MCF 10A (cell line): ENCODE measurements at regions not wholly inside any gene's neighbourhood (a gene's known extent, or its start where the extent isn't known, plus 50 kb on each side); places are given as distances from the start of the nearest gene placed in this dataset.
A peak's percentile ranks its signal among the peaks of the same experiment; 100 is the strongest.

Source experiments
- BruUV-seq: library from RNA; stranded (reverse); fragments of 400-500 nt; replicated peaks from 2 replicates; lab custom pipeline; 2021; lab: Mats Ljungman, UMichigan
- CTCF ChIA-PET: fragments of 300-600 bp; sonication (Branson Sonifier 250); formaldehyde crosslinking; extraction: SDS; loops from one replicate; lab custom pipeline; 2021; ENCODE audit warnings: antibody characterized with exemption, inconsistent platforms; lab: Yijun Ruan, JAX
- POLR2A ChIA-PET: fragments of 300-600, 350-650 bp; sonication (Branson Sonifier 250); formaldehyde crosslinking; extraction: SDS; loops from one replicate; lab custom pipeline; 2020; ENCODE audit warnings: antibody characterized with exemption, inconsistent platforms; lab: Yijun Ruan, JAX
- DNase-seq: peaks from one replicate; pipeline ENCODE4 v3.0.0-alpha.2; 2018; ENCODE audit not compliant: unreplicated experiment
- H3K27ac Mint-ChIP-seq: one replicate; pipeline ENCODE4 v1.8.0; 2022; ENCODE audit warnings: mild to moderate bottlenecking, low read depth, mixed read lengths; ENCODE audit not compliant: unreplicated experiment
- H3K27me3 Mint-ChIP-seq: one replicate; pipeline ENCODE4 v1.8.0; 2022; ENCODE audit warnings: mixed read lengths; ENCODE audit not compliant: insufficient read depth, unreplicated experiment
- H3K36me3 Mint-ChIP-seq: one replicate; pipeline ENCODE4 v1.8.0; 2022; ENCODE audit warnings: mild to moderate bottlenecking, moderate library complexity, mixed read lengths; ENCODE audit not compliant: insufficient read depth, unreplicated experiment
- H3K4me1 Mint-ChIP-seq: one replicate; pipeline ENCODE4 v1.8.0; 2022; ENCODE audit warnings: mixed read lengths; ENCODE audit not compliant: insufficient read depth, unreplicated experiment
- H3K4me3 Mint-ChIP-seq: one replicate; pipeline ENCODE4 v1.8.0; 2022; ENCODE audit warnings: mild to moderate bottlenecking, moderate library complexity, mixed read lengths; ENCODE audit not compliant: unreplicated experiment
- H3K9me3 Mint-ChIP-seq: one replicate; pipeline ENCODE4 v1.8.0; 2022; ENCODE audit warnings: mixed read lengths; ENCODE audit not compliant: unreplicated experiment
- CTCF ChIP-seq: fragments of 200-600 bp; IDR thresholded peaks from one replicate; pipeline ENCODE4 v1.8.0; 2022; ENCODE audit warnings: antibody characterized with exemption, mild to moderate bottlenecking; ENCODE audit not compliant: unreplicated experiment
- intact Hi-C: fragments of 100-400 bp; cut with micrococcal nuclease; formaldehyde crosslinking; loops from 2 replicates; pipeline ENCODE4 v1.14.1; 2022

- intact Hi-C loops, result no loop called here
- no peaks in the 10 kb centered on the region for H3K4me1 Mint-ChIP-seq
- no TSS peak for BruUV-seq
- H3K27ac Mint-ChIP-seq, result no peak overlapping the region
- peaks cover 48% of the 10 kb centered on the region for H3K27me3 Mint-ChIP-seq
- DNase-seq, result no peak
- H3K4me3 Mint-ChIP-seq, result no peak overlapping the region
- no peak for TF ChIP-seq CTCF
- ChIA-PET CTCF (interaction anchor here (2.9 kb wide), 1 partner anchor 148 kb away, joined by 11 read pairs; no protein-coding TSS in a partner anchor), POLR2A (interaction anchor here (0.7 to 0.9 kb wide), 2 partner anchors 8 to 89 kb away, joined by 3 read pairs; no protein-coding TSS in a partner anchor)
- H3K36me3 Mint-ChIP-seq, result no peaks in the 10 kb centered on the region
- H3K9me3 Mint-ChIP-seq, result peaks cover 6% of the 10 kb centered on the region
Measured at GRCh38 chr4:16438986-16439385, 212.7 kb upstream of the TAPT1 start.

- CTCF ChIA-PET, result interaction anchor here (0.6 to 2.9 kb wide), 2 partner anchors 147 to 1035 kb away, joined by 4 to 11 read pairs; no protein-coding TSS in a partner anchor
Measured at GRCh38 chr4:16437836-16438235, 211.6 kb upstream of the TAPT1 start.

GRCh38 chr4:16431866-16432265 is 205.6 kb upstream of the TAPT1 start:
- no peaks in the 10 kb centered on the region for H3K4me1 Mint-ChIP-seq
- ChIA-PET CTCF (interaction anchor here (1.1 to 1.6 kb wide), 2 partner anchors 11 to 141 kb away, joined by 3 to 4 read pairs; no protein-coding TSS in a partner anchor), POLR2A (no interaction called here)
- intact Hi-C loops, result no loop called here
- no peaks in the 10 kb centered on the region for H3K9me3 Mint-ChIP-seq
- no peak overlapping the region for H3K27ac Mint-ChIP-seq
- H3K4me3 Mint-ChIP-seq, result no peak overlapping the region
- TF ChIP-seq CTCF, result no peak
- H3K27me3 Mint-ChIP-seq, result no peaks in the 10 kb centered on the region
- no TSS peak for BruUV-seq
- H3K36me3 Mint-ChIP-seq, result no peaks in the 10 kb centered on the region
- DNase-seq, result no peak

More at GRCh38 chr4:16437836-16438235, 211.6 kb upstream of the TAPT1 start:
- BruUV-seq, result no TSS peak
- Mint-ChIP-seq H3K4me3 (no peak overlapping the region), H3K36me3 (no peaks in the 10 kb centered on the region), H3K27me3 (peaks cover 39% of the 10 kb centered on the region), H3K27ac (no peak overlapping the region), H3K4me1 (no peaks in the 10 kb centered on the region), H3K9me3 (peaks cover 6% of the 10 kb centered on the region)
- intact Hi-C loops, result no loop called here
- POLR2A ChIA-PET, result no interaction called here
- TF ChIP-seq CTCF, result no peak
- DNase-seq, result no peak

- Mint-ChIP-seq H3K27me3 (peaks cover 6% of the 10 kb centered on the region), H3K9me3 (peaks cover 10% of the 10 kb centered on the region), H3K4me1 (peaks cover 8% of the 10 kb centered on the region), H3K36me3 (no peaks in the 10 kb centered on the region), H3K27ac (no peak overlapping the region), H3K4me3 (no peak overlapping the region)
- CTCF ChIA-PET, result no interaction called here
- no peak for TF ChIP-seq CTCF
- no TSS peak for BruUV-seq
- intact Hi-C loops, result no loop called here
- POLR2A ChIA-PET, result interaction anchor here (0.8 kb wide), 1 partner anchor 127 kb away, joined by 3 read pairs; no protein-coding TSS in a partner anchor
- DNase-seq, result peak; percentile 90
Measured at GRCh38 chr4:16418814-16419213, 192.5 kb upstream of the TAPT1 start.
